Esophagus mucosa (tissue), 1 donor: ENCODE measurements at regions not wholly inside any gene's neighbourhood (a gene's known extent, or its start where the extent isn't known, plus 50 kb on each side); places are given as distances from the start of the nearest gene placed in this dataset.

ENCODE experiments used
- ATAC-seq: fragments of 200-7000 bp; cut with Tn5 transposase; one replicate; pipeline ENCODE4 v1.9.1; 2020
- donor health status: DM: yes; HTN: yes; CAD: no.

GRCh38 chrX:23540532-23540931, 126.8 kb upstream of the PRDX4 start:
- ATAC-seq, result no peak

GRCh38 chrX:23548164-23548563, 119.1 kb upstream of the PRDX4 start:
- ATAC-seq, result no peak

- no peak for ATAC-seq
Observed at GRCh38 chrX:23552303-23552702, 115.0 kb upstream of the PRDX4 start.

GRCh38 chrX:23554304-23554703, 113.0 kb upstream of the PRDX4 start:
- ATAC-seq, result peak; percentile 22

GRCh38 chrX:23557070-23557469, 110.2 kb upstream of the PRDX4 start:
- ATAC-seq, result no peak

GRCh38 chrX:23559975-23560374, 107.3 kb upstream of the PRDX4 start:
- no peak for ATAC-seq

GRCh38 chrX:23570674-23571343, 96.5 kb upstream of the PRDX4 start:
- no peak for ATAC-seq

GRCh38 chrX:23575281-23575680, 92.0 kb upstream of the PRDX4 start:
- no peak for ATAC-seq

- ATAC-seq, result no peak
Observed at GRCh38 chrX:23578079-23578478, 89.2 kb upstream of the PRDX4 start.

- no peak for ATAC-seq
Observed at GRCh38 chrX:23589496-23589895, 77.8 kb upstream of the PRDX4 start.

GRCh38 chrX:23592741-23593140, 74.6 kb upstream of the PRDX4 start:
- no peak for ATAC-seq

GRCh38 chrX:23598575-23598974, 68.7 kb upstream of the PRDX4 start:
- ATAC-seq, result no peak

GRCh38 chrX:23603501-23603900, 63.8 kb upstream of the PRDX4 start:
- no peak for ATAC-seq

- no peak for ATAC-seq
Observed at GRCh38 chrX:23610495-23610894, 56.8 kb upstream of the PRDX4 start.

GRCh38 chrX:23612846-23613245, 54.4 kb upstream of the PRDX4 start:
- no peak for ATAC-seq

GRCh38 chrX:23616361-23616760, 50.9 kb upstream of the PRDX4 start:
- ATAC-seq, result no peak
